IMR-90 (cell line): ENCODE measurements at regions not wholly inside any gene's neighbourhood (a gene's known extent, or its start where the extent isn't known, plus 50 kb on each side); places are given as distances from the start of the nearest gene placed in this dataset.

ENCODE experiments used
- ATAC-seq: fragments of 200-7000 bp; cut with Tn5 transposase; 2 replicates; pipeline ENCODE4 v1.9.1; 2020; ENCODE audit warnings: low read depth, mild to moderate bottlenecking, moderate library complexity
- BruUV-seq: library from RNA; stranded (reverse); fragments of 400-500 nt; replicated peaks from 2 replicates; lab custom pipeline; 2021; lab: Mats Ljungman, UMichigan
- CTCF ChIA-PET: fragments of 300-600 bp; formaldehyde crosslinking; extraction: SDS; loops from one replicate; lab custom pipeline; 2021; ENCODE audit warnings: antibody characterized with exemption; lab: Yijun Ruan, JAX
- POLR2A ChIA-PET: fragments of 300-600 bp; sonication (Branson Sonifier 250); formaldehyde crosslinking; loops from one replicate; lab custom pipeline; 2022; ENCODE audit warnings: antibody characterized with exemption; ENCODE audit not compliant: unreplicated experiment; lab: Charles Lee
- DNase-seq: peaks from one replicate; pipeline ENCODE4 v3.0.0; 2013
- H2AFZ ChIP-seq: replicated peaks from 2 replicates; pipeline ENCODE3; 2013; ENCODE audit warnings: low read length, mild to moderate bottlenecking; ENCODE audit not compliant: poor library complexity
- H2AK5ac ChIP-seq: 2 replicates; pipeline ENCODE4 v1.6.1; 2013; ENCODE audit warnings: low read depth, low read length, inconsistent platforms
- H2AK9ac ChIP-seq: replicated peaks from 2 replicates; pipeline ENCODE3; 2013; ENCODE audit warnings: mild to moderate bottlenecking, low read depth, low read length, moderate library complexity; ENCODE audit not compliant: poor library complexity
- H2BK120ac ChIP-seq: 2 replicates; pipeline ENCODE4 v1.6.1; 2013; ENCODE audit warnings: low read depth, low read length, inconsistent platforms
- H2BK15ac ChIP-seq: 3 replicates; pipeline ENCODE4 v1.6.1; 2013; ENCODE audit warnings: low read depth, low read length, inconsistent platforms
- H2BK20ac ChIP-seq: 2 replicates; pipeline ENCODE4 v1.6.1; 2013; ENCODE audit warnings: low read depth, mild to moderate bottlenecking, inconsistent platforms, low read length, moderate library complexity
- H2BK5ac ChIP-seq: 2 replicates; pipeline ENCODE4 v1.6.1; 2013; ENCODE audit warnings: mild to moderate bottlenecking, low read depth, low read length, inconsistent platforms; ENCODE audit not compliant: poor library complexity, severe bottlenecking
- H3K14ac ChIP-seq: replicated peaks from 2 replicates; pipeline ENCODE4 v1.6.1; 2013; ENCODE audit warnings: low read depth, low read length, inconsistent platforms
- H3K18ac ChIP-seq: 2 replicates; pipeline ENCODE4 v1.6.1; 2013; ENCODE audit warnings: low read depth, low read length, control low read depth
- H3K23ac ChIP-seq: 2 replicates; pipeline ENCODE4 v1.6.1; 2013; ENCODE audit warnings: low read depth, low read length, inconsistent platforms
- H3K27ac ChIP-seq: 2 replicates; pipeline ENCODE4 v1.5.1; 2013; ENCODE audit warnings: mild to moderate bottlenecking, control low read depth, low read length; ENCODE audit not compliant: insufficient read depth
- H3K27me3 ChIP-seq: 2 replicates; pipeline ENCODE4 v1.6.1; 2013; ENCODE audit warnings: low read length; ENCODE audit not compliant: control insufficient read depth, insufficient read depth
- H3K36me3 ChIP-seq: 2 replicates; pipeline ENCODE4 v1.6.1; 2013; ENCODE audit warnings: low read length, mixed read lengths; ENCODE audit not compliant: control insufficient read depth, insufficient read depth
- H3K4ac ChIP-seq: 2 replicates; pipeline ENCODE4 v1.6.1; 2013; ENCODE audit warnings: low read depth, low read length, inconsistent platforms
- H3K4me1 ChIP-seq: 2 replicates; pipeline ENCODE4 v1.6.1; 2013; ENCODE audit warnings: low read length, mixed read lengths; ENCODE audit not compliant: control insufficient read depth, insufficient read depth
- H3K4me2 ChIP-seq: 2 replicates; pipeline ENCODE4 v1.6.1; 2013; ENCODE audit warnings: low read depth, mild to moderate bottlenecking, control low read depth, low read length, moderate library complexity
- H3K4me3 ChIP-seq: 2 replicates; pipeline ENCODE4 v1.5.1; 2013; ENCODE audit warnings: low read depth, mild to moderate bottlenecking, control low read depth, low read length, moderate library complexity; ENCODE audit not compliant: insufficient read depth
- H3K56ac ChIP-seq: 2 replicates; pipeline ENCODE4 v1.6.1; 2013; ENCODE audit warnings: low read length, inconsistent platforms; ENCODE audit not compliant: insufficient read depth; ENCODE audit errors: extremely low read depth
- H3K79me1 ChIP-seq, 2 experiments: 2 replicates each; pipeline ENCODE4 v1.6.1; 2013; ENCODE audit warnings: low read length in 2 of 2, inconsistent platforms in 1 of 2, low read depth in 1 of 2
- H3K9ac ChIP-seq: 2 replicates; pipeline ENCODE4 v1.6.1; 2013; ENCODE audit warnings: low read depth, low read length, control low read depth
- H3K9me1 ChIP-seq: 2 replicates; pipeline ENCODE4 v1.6.1; 2013; ENCODE audit warnings: low read length, inconsistent platforms; ENCODE audit not compliant: insufficient read depth
- H3K9me3 ChIP-seq: 2 replicates; pipeline ENCODE4 v1.6.1; 2013; ENCODE audit warnings: low read length; ENCODE audit not compliant: control insufficient read depth, insufficient read depth
- H4K20me1 ChIP-seq: 2 replicates; pipeline ENCODE4 v1.6.1; 2013; ENCODE audit warnings: low read length, inconsistent platforms; ENCODE audit not compliant: insufficient read depth
- H4K5ac ChIP-seq: 2 replicates; pipeline ENCODE4 v1.6.1; 2013; ENCODE audit warnings: mild to moderate bottlenecking, low read depth, low read length, control low read depth
- H4K8ac ChIP-seq, 2 experiments: 2 replicates each; pipeline ENCODE4 v1.6.1; 2013; ENCODE audit warnings: low read depth in 2 of 2, low read length in 2 of 2, control low read depth in 1 of 2, inconsistent platforms in 1 of 2
- H4K91ac ChIP-seq: 2 replicates; pipeline ENCODE4 v1.6.1; 2013; ENCODE audit warnings: low read depth, low read length, inconsistent platforms; ENCODE audit not compliant: insufficient read depth
- BHLHE40 ChIP-seq: fragments of 150-350 bp; IDR thresholded peaks from 2 replicates; pipeline ENCODE4 v1.6.1; 2016; ENCODE audit warnings: mild to moderate bottlenecking, low read depth, low read length
- CEBPB ChIP-seq: IDR thresholded peaks from 2 replicates; pipeline ENCODE4 v1.6.1; 2012; ENCODE audit warnings: low read depth, low read length, improper control_type of control experiment
- CHD1 ChIP-seq: IDR thresholded peaks from 2 replicates; pipeline ENCODE4 v1.6.1; 2012; ENCODE audit warnings: low read depth, low read length, improper control_type of control experiment
- CTCF ChIP-seq: conservative IDR thresholded peaks from 2 replicates; pipeline ENCODE4 v1.5.1; 2012; ENCODE audit warnings: mild to moderate bottlenecking, low read depth, low read length, improper control_type of control experiment
- FOS ChIP-seq: fragments of 150-350 bp; IDR thresholded peaks from 2 replicates; pipeline ENCODE4 v1.6.1; 2016; ENCODE audit warnings: low read depth, low read length
- MAFK ChIP-seq: IDR thresholded peaks from 2 replicates; pipeline ENCODE4 v1.6.1; 2012; ENCODE audit warnings: low read depth, low read length, improper control_type of control experiment
- MAZ ChIP-seq: IDR thresholded peaks from 2 replicates; pipeline ENCODE4 v1.6.1; 2012; ENCODE audit warnings: low read depth, mild to moderate bottlenecking, low read length, improper control_type of control experiment, moderate library complexity, borderline replicate concordance
- MXI1 ChIP-seq: IDR thresholded peaks from 2 replicates; pipeline ENCODE4 v1.6.1; 2012; ENCODE audit warnings: low read depth, mild to moderate bottlenecking, low read length, moderate library complexity, borderline replicate concordance
- NFE2L2 ChIP-seq: fragments of 150-350 bp; IDR thresholded peaks from 2 replicates; pipeline ENCODE4 v1.6.1; 2016; ENCODE audit warnings: low read depth, mild to moderate bottlenecking, low read length
- POLR2A ChIP-seq: IDR thresholded peaks from 2 replicates; pipeline ENCODE4 v1.6.1; 2012; ENCODE audit warnings: mild to moderate bottlenecking, low read depth, low read length
- RAD21 ChIP-seq: IDR thresholded peaks from 2 replicates; pipeline ENCODE4 v1.6.1; 2012; ENCODE audit warnings: low read length, improper control_type of control experiment
- RCOR1 ChIP-seq: IDR thresholded peaks from 2 replicates; pipeline ENCODE4 v1.6.1; 2012; ENCODE audit warnings: mild to moderate bottlenecking, low read length, improper control_type of control experiment; ENCODE audit not compliant: insufficient replicate concordance
- RFX5 ChIP-seq: IDR thresholded peaks from 2 replicates; pipeline ENCODE4 v1.8.0; 2012; ENCODE audit warnings: low read depth, mild to moderate bottlenecking, low read length, moderate library complexity
- SMC3 ChIP-seq: fragments of 150-350 bp; IDR thresholded peaks from 2 replicates; pipeline ENCODE4 v1.6.1; 2016; ENCODE audit warnings: low read depth, mild to moderate bottlenecking, antibody characterized with exemption, low read length, moderate library complexity
- WGBS, 2 experiments: methylation state at CpG; one replicate each; pipeline versions ENCODE4 v1.1.5 to v1.1.7; 2013; ENCODE audit warnings: missing lambda C conversion rate in 2 of 2; ENCODE audit not compliant: insufficient read length in 1 of 2; ENCODE audit errors: extremely low coverage in 2 of 2; 5-methylcytosine and 5-hydroxymethylcytosine counted together
- dilution Hi-C: fragments of 300-500 bp; cut with HindIII; formaldehyde crosslinking; loops from one replicate; pipeline ENCODE4 v1.14.3; 2018; ENCODE audit warnings: low sequenced_read_pairs; ENCODE audit not compliant: unreplicated experiment
- in situ Hi-C: fragments of 300-500 bp; cut with MboI; formaldehyde crosslinking; loops from 3 replicates; pipeline ENCODE4 v1.14.3; 2019; ENCODE audit warnings: low sequenced_read_pairs, inconsistent platforms, mixed read lengths
- intact Hi-C: fragments of 100-400 bp; cut with micrococcal nuclease; formaldehyde crosslinking; loops from 2 replicates; pipeline ENCODE4 v1.10.0; 2022
- TF ChIP-seq, protein P1 (sequence below): fragments of 150-350 bp; IDR thresholded peaks from 2 replicates; pipeline ENCODE4 v1.6.1; 2016; ENCODE audit warnings: low read depth, mild to moderate bottlenecking, low read length, moderate library complexity, borderline replicate concordance
- TF ChIP-seq, protein P2 (sequence below): fragments of 150-350 bp; IDR thresholded peaks from 2 replicates; pipeline ENCODE4 v1.6.1; 2017; ENCODE audit warnings: mild to moderate bottlenecking, antibody characterized with exemption, low read length, low read depth

GRCh38 chr17:77725846-77726245 is 232.7 kb upstream of the TNRC6C start:
- no peak overlapping the region for H3K4ac ChIP-seq
- no peak overlapping the region for H3K18ac ChIP-seq
- H3K9me1 ChIP-seq: no peaks in the 10 kb centered on the region
- no peak overlapping the region for H4K5ac ChIP-seq
- H3K56ac ChIP-seq: no peak overlapping the region
- H4K8ac ChIP-seq: no peak overlapping the region
- WGBS, 2 experiments: no CpG with 5 or more reads among the region's 5 CpGs
- H3K4me1 ChIP-seq: no peaks in the 10 kb centered on the region
- H3K9me3 ChIP-seq: no peaks in the 10 kb centered on the region
- ATAC-seq (no peak), DNase-seq (no peak)
- no peak overlapping the region for H2AK9ac ChIP-seq
- ChIA-PET POLR2A (no interaction called here), CTCF (no interaction called here)
- BruUV-seq: no TSS peak
- no peak overlapping the region for H2BK20ac ChIP-seq
- no peak overlapping the region for H3K4me2 ChIP-seq
- intact Hi-C loops (no loop called here), dilution Hi-C loops (no loop called here), in situ Hi-C loops (no loop called here)
- H4K91ac ChIP-seq: no peak overlapping the region
- H3K14ac ChIP-seq: no peak overlapping the region
- no peak overlapping the region for H3K9ac ChIP-seq
- H3K4me3 ChIP-seq: no peak overlapping the region
- no peak overlapping the region for H2AFZ ChIP-seq
- no peak overlapping the region for H3K27ac ChIP-seq
- H2BK15ac ChIP-seq: no peak overlapping the region
- no peaks in the 10 kb centered on the region for H4K20me1 ChIP-seq
- peaks cover 20% of the 10 kb centered on the region for H3K27me3 ChIP-seq
- no peak overlapping the region for H2BK5ac ChIP-seq
- no peak overlapping the region for H2AK5ac ChIP-seq
- H3K36me3 ChIP-seq: no peaks in the 10 kb centered on the region
- H3K79me1 ChIP-seq: no peaks in the 10 kb centered on the region
- no peak overlapping the region for H3K23ac ChIP-seq
- TF ChIP-seq RFX5: no peak
- no peak for TF ChIP-seq CHD1
- TF ChIP-seq NFE2L2: no peak
- TF ChIP-seq, protein P1, sequence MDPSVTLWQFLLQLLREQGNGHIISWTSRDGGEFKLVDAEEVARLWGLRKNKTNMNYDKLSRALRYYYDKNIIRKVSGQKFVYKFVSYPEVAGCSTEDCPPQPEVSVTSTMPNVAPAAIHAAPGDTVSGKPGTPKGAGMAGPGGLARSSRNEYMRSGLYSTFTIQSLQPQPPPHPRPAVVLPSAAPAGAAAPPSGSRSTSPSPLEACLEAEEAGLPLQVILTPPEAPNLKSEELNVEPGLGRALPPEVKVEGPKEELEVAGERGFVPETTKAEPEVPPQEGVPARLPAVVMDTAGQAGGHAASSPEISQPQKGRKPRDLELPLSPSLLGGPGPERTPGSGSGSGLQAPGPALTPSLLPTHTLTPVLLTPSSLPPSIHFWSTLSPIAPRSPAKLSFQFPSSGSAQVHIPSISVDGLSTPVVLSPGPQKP: no peak
- no peak for TF ChIP-seq SMC3
- no peak for TF ChIP-seq CTCF
- no peak for TF ChIP-seq RAD21
- no peak for TF ChIP-seq CEBPB
- TF ChIP-seq MXI1: no peak
- no peak for TF ChIP-seq MAFK
- TF ChIP-seq POLR2A: no peak
- TF ChIP-seq MAZ: no peak
- no peak for TF ChIP-seq RCOR1
- TF ChIP-seq, protein P2, sequence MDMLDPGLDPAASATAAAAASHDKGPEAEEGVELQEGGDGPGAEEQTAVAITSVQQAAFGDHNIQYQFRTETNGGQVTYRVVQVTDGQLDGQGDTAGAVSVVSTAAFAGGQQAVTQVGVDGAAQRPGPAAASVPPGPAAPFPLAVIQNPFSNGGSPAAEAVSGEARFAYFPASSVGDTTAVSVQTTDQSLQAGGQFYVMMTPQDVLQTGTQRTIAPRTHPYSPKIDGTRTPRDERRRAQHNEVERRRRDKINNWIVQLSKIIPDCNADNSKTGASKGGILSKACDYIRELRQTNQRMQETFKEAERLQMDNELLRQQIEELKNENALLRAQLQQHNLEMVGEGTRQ: no peak
- no peak for TF ChIP-seq FOS
- TF ChIP-seq BHLHE40: no peak
- H2BK120ac ChIP-seq: no peak overlapping the region
